ENCODE measurements at regions not wholly inside any gene's neighbourhood (a gene's known extent, or its start where the extent isn't known, plus 50 kb on each side); places are given as distances from the start of the nearest gene placed in this dataset.

DNA sequence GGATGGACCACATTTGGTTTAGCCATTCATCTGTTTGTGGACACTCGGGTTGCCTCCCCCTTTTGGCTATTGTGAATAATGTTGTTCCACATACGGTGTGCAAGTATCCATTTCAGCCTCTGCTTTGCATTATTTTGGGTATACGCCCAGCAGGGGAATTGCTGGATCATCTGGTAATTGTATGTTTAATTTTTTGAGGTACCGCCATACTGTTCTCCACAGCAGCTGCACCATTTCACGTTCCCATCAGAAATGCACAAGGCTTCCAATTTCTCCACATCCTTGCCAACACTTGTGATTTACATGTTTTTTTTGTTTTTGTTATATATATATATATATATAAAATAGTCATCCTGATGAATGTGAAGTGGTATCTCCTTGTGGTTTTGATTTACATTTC is 54.6 kb upstream of the TWIST2 start:
- no peak for DNase-seq

GRCh38 chr2:238793801-238794449 is 54.0 kb upstream of the TWIST2 start:
- no peak for DNase-seq

GRCh38 chr2:238796223-238796885 is 51.5 kb upstream of the TWIST2 start:
- DNase-seq: no peak

DNA sequence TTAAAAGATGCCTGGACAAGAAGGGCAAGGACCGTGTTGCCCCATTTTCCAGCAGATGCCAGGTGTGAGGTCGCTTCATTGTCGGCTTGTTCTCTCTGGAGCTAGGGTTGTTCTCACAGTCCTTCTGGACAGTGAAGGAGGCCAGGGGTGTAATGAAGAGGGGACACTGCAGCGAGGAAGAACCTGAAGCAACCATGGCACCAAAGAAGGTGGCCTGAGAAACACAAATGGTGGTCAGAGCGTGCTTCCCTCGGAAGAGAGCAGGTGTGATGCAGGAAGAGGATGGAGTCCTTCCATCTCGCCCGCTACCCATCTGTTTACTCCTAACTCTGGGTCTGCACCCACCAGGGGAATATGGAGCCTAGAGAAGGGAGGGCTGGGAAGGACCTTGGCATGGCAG is 50.3 kb upstream of the TWIST2 start:
- no peak for DNase-seq
